Heart right ventricle (tissue), 16 donors: ENCODE measurements at regions not wholly inside any gene's neighbourhood (a gene's known extent, or its start where the extent isn't known, plus 50 kb on each side); places are given as distances from the start of the nearest gene placed in this dataset.

Experiments
- ATAC-seq, 8 donors: fragments of 200-7000 bp; cut with Tn5 transposase; one replicate each; pipeline ENCODE4 v1.9.1; 2020; ENCODE audit warnings: mild to moderate bottlenecking in 8 of 8, moderate library complexity in 8 of 8, moderate number of reproducible peaks in 1 of 8
- DNase-seq, 2 donors: peaks; one replicate each; pipeline ENCODE4 v3.0.0-alpha.2; 2020
- H3K27ac ChIP-seq, 10 donors: fragments of 200-600 bp; sonication (generic) in 2 of 10; one replicate each; pipeline versions ENCODE4 v1.5.0 to v1.8.0; 2020 to 2022; ENCODE audit warnings: mild to moderate bottlenecking in 3 of 10
- H3K27me3 ChIP-seq, 7 donors: fragments of 200-600 bp; one replicate each; pipeline ENCODE4 v1.8.0; 2021 to 2022; ENCODE audit warnings: mild to moderate bottlenecking in 2 of 7
- H3K36me3 ChIP-seq, 9 donors: fragments of 200-600 bp; sonication (generic) in 1 of 9; one replicate each; pipeline versions ENCODE4 v1.5.0 to v1.8.0; 2020 to 2022; ENCODE audit warnings: mild to moderate bottlenecking in 2 of 9
- H3K4me1 ChIP-seq, 9 donors: fragments of 200-600 bp; sonication (generic) in 1 of 9; one replicate each; pipeline versions ENCODE4 v1.5.0 to v1.8.0; 2020 to 2022; ENCODE audit warnings: mild to moderate bottlenecking in 4 of 9
- H3K4me3 ChIP-seq, 10 donors: fragments of 200-600 bp; sonication (generic) in 2 of 10; one replicate each; pipeline versions ENCODE4 v1.5.0 to v1.8.0; 2020 to 2022; ENCODE audit warnings: mild to moderate bottlenecking in 7 of 10, moderate library complexity in 2 of 10
- H3K9me3 ChIP-seq, 11 donors: fragments of 200-600 bp in 10 of 11; sonication (generic) in 2 of 11; one replicate each; pipeline versions ENCODE4 v1.5.0 to v1.8.0; 2013 to 2022; ENCODE audit warnings: mild to moderate bottlenecking in 2 of 11, control low read depth in 1 of 11, moderate library complexity in 1 of 11
- WGBS, 2 donors: extraction: QIAGEN DNeasy Blood & Tissue Kit; methylation state at CpG; one replicate each; pipeline ENCODE4 v1.1.7; 2013; ENCODE audit warnings: inconsistent platforms in 1 of 2; 5-methylcytosine and 5-hydroxymethylcytosine counted together
- intact Hi-C, 10 donors: fragments of 100-400 bp; cut with DNase I; formaldehyde crosslinking; loops; one replicate each; pipeline versions ENCODE4 v1.11.1 to v1.14.2; 2022
- TF ChIP-seq, protein P1 (sequence below), 9 donors: fragments of 200-600 bp; sonication (generic) in 2 of 9; IDR thresholded peaks; one replicate each; pipeline versions ENCODE4 v1.5.0 to v1.8.0; 2021 to 2022; ENCODE audit warnings: antibody characterized with exemption in 9 of 9, mild to moderate bottlenecking in 5 of 9, moderate library complexity in 1 of 9
- donor health status: Arrhythmogenic right ventricular cardiomyopathy.
- donor health status: ischemic (EF 13 %, LVEDD 7.1; RV severe dilation, severe dysfunction).
- donor health status: healthy with polysubstance abuse.
- donor health status: DM: no; HTN: yes; CAD: no.
- donor health status: DM: no; HTN: no; CAD: no.
- donor health status: ischemic (EF 25% LVEDD 6.9; RV normal size, moderate dysfunction).
- donor health status: ischemic (EF 25% LVEDD 5.7; RV mildly dilated, moderate dysfunction).
- donor health status: healthy.
- donor health status: DM: yes; HTN: yes; CAD: no.
- donor health status: Ischemic cardiomyopathy.
- donor health status: ischemic (EF 35%, LVEDD 5.7; RV mildly dilated, moderate dysfunction).
- donor health status: nonischemic (EF 11% LVEDD 7.7; RV severe dilation, severe dysfunction).
- donor health status: DM: yes; HTN: yes; CAD: no.
- donor health status: PGD.
- donor health status: ischemic (EF 29% LVEDD 5.4; RV normal size, mild dysfunction).
- donor health status: nonischemic (EF 23%, LVEDD 6.1; RV moderate dilation, normal function).

DNA sequence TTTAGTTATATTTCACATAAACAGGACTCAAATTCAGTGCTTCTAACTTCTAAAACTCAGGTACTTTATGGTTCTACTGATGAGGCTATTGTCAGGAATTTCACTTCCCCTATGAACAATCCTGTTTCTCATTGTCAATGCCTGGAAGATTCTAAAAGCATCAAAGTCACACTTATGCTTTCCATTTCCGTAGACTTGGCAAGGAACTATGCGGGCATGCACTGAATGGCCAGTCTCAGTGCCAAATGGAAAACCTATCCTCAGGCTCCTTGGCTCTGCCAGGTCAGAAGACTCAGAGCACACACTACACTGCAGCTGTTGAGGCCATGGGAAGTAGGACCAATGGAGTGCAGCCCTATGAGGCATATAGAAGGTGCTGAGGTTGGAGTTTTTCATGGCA is 97.0 kb upstream of the PTPN13 start:
- H3K4me1 ChIP-seq, result peaks cover 0 to 14% (median 6%) of the 10 kb centered on the region in 9 donors
- no peaks in the 10 kb centered on the region for H3K36me3 ChIP-seq
- H3K27me3 ChIP-seq, result peaks cover 0 to 5% (median 0%) of the 10 kb centered on the region in 7 donors
- intact Hi-C loops, result loop anchor here in 8 of 10 donors (1.0 to 10.0 kb wide), 6 partner anchors 288 to 738 kb away; no protein-coding TSS in a partner anchor
- no peaks in the 10 kb centered on the region for H3K9me3 ChIP-seq
- WGBS, 2 donors, result 63 to 73% methylated on average over 2 of the region's 2 CpGs
- no peak overlapping the region for H3K27ac ChIP-seq
- DNase-seq (no peak), ATAC-seq (peak in 4 of 8 donors; percentile 52 to 77 (median 64))
- H3K4me3 ChIP-seq, result no peak overlapping the region
- TF ChIP-seq, protein P1, sequence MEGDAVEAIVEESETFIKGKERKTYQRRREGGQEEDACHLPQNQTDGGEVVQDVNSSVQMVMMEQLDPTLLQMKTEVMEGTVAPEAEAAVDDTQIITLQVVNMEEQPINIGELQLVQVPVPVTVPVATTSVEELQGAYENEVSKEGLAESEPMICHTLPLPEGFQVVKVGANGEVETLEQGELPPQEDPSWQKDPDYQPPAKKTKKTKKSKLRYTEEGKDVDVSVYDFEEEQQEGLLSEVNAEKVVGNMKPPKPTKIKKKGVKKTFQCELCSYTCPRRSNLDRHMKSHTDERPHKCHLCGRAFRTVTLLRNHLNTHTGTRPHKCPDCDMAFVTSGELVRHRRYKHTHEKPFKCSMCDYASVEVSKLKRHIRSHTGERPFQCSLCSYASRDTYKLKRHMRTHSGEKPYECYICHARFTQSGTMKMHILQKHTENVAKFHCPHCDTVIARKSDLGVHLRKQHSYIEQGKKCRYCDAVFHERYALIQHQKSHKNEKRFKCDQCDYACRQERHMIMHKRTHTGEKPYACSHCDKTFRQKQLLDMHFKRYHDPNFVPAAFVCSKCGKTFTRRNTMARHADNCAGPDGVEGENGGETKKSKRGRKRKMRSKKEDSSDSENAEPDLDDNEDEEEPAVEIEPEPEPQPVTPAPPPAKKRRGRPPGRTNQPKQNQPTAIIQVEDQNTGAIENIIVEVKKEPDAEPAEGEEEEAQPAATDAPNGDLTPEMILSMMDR (IDR thresholded peaks at IDR 0.05), result no peak

DNA sequence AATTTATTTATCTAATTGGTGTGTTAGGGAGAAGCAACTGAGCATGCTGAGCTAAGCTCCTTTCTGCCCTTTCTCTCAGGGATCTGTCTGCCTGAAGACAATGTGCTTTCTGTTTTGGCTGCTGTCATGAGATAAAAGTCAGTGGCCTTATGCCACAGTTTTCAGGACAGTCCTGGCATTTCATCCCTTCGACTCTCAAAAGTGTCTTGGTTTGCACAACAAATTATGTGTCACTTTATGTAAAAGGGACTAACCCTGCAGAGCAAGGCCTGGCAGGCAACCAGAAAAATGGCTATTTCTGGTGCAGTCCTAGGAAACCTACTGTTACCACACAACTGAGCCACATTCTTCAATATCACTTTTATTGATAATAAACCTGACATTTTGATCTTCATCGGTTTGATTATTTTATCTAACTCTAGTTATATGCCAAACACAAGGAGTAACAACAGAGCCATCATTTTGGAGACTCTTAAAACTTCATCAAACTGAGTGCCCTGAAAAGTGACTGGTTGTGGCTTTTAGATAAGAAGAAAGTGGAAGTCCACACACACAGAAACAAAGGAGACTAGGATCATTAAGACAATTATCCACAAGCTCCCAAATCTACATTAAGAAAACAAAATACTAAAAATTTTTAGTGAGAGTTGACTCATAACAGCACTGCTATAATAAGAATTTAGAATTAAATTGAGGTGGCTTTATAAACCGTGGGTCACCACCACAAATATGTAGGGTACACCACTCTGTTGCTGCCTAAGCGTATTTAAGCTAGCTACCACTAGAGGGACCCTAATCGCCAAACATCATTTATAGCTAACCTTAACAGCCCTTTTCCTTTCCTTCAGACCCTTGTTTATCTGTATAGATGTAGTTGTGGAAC is 95.9 kb upstream of the PTPN13 start:
- intact Hi-C loops, result loop anchor here (1.0 to 10.0 kb wide), 6 partner anchors 287 to 737 kb away; no protein-coding TSS in a partner anchor

DNA sequence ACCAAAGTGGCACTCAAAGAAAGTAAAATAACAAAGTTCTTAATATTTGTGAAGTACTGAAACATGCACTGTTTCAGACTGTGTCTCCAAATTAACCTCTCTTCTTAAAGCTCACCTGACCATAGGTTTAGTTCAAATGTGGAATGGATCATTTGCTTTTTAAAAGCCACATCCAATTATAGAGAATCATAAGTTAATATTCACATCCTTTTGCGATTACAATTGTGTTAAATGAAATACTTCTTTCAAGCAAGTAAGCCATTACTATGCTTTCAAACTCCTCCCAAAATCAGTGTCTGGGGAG is 95.3 kb upstream of the PTPN13 start:
- peaks cover 0 to 5% (median 0%) of the 10 kb centered on the region in 7 donors for H3K27me3 ChIP-seq
- 33 to 38% methylated on average over 1 of the region's 1 CpG for WGBS, 2 donors
- no peaks in the 10 kb centered on the region for H3K9me3 ChIP-seq
- no peak overlapping the region for H3K27ac ChIP-seq
- DNase-seq, result no peak
- TF ChIP-seq, protein P1 (IDR thresholded peaks at IDR 0.05), result no peak
- intact Hi-C loops, result loop anchor here in 6 of 10 donors (2.0 to 10.0 kb wide), 5 partner anchors 286 to 736 kb away; no protein-coding TSS in a partner anchor
- H3K4me1 ChIP-seq, result peaks cover 0 to 14% (median 6%) of the 10 kb centered on the region in 9 donors
- H3K36me3 ChIP-seq, result no peaks in the 10 kb centered on the region
- no peak for ATAC-seq
- no peak overlapping the region for H3K4me3 ChIP-seq

More for the DNA sequence above, 95.9 kb upstream of the PTPN13 start:
- DNase-seq (peak in 1 of 2 donors; percentile 13), ATAC-seq (peak; percentile 68 to 90 (median 84))
- peaks cover 0 to 5% (median 0%) of the 10 kb centered on the region in 7 donors for H3K27me3 ChIP-seq
- 23 to 32% methylated on average over 5 of the region's 5 CpGs for WGBS, 2 donors
- no peak overlapping the region for H3K4me3 ChIP-seq
- no peaks in the 10 kb centered on the region for H3K36me3 ChIP-seq
- peak overlapping the region in 2 of 10 donors; percentile 23 to 44 for H3K27ac ChIP-seq
- no peaks in the 10 kb centered on the region for H3K9me3 ChIP-seq
- peaks cover 0 to 14% (median 6%) of the 10 kb centered on the region in 9 donors for H3K4me1 ChIP-seq
- TF ChIP-seq, protein P1 (IDR thresholded peaks at IDR 0.05), result peak; percentile 64 to 86 (median 78)

DNA sequence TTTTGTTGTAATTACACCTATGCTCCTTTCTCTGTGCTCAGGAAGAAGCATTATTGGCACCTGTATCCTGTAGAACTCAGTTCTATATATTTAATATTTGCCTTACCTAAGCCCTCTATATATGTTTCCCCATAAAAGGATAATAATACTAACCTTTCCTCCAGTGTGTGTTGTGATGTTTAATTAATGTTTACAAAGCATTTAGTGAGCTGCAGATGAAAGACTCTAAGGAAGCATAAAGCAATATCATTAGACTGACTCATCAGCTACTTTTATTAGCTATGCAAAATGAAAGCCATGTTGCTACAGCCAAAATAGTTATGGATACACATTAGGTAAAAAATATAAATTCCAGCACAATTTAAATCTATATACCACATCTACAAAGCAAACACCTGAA is 93.6 kb upstream of the PTPN13 start:
- DNase-seq (no peak), ATAC-seq (no peak)
- Histone ChIP-seq H3K27ac (no peak overlapping the region), H3K36me3 (no peaks in the 10 kb centered on the region), H3K4me3 (no peak overlapping the region), H3K4me1 (peaks cover 0 to 14% (median 6%) of the 10 kb centered on the region in 9 donors), H3K9me3 (no peaks in the 10 kb centered on the region), H3K27me3 (peaks cover 0 to 5% (median 0%) of the 10 kb centered on the region in 7 donors)
- TF ChIP-seq, protein P1 (IDR thresholded peaks at IDR 0.05), result no peak
- intact Hi-C loops, result no loop called here
